GM12875 (cell line): ENCODE measurements at regions not wholly inside any gene's neighbourhood (a gene's known extent, or its start where the extent isn't known, plus 50 kb on each side); places are given as distances from the start of the nearest gene placed in this dataset.

ENCODE experiments used
- H3K4me3 ChIP-seq: one replicate; pipeline ENCODE4 v1.5.1; 2011; ENCODE audit warnings: low read depth, low read length, control low read depth
- TF ChIP-seq, protein P1 (sequence below): IDR thresholded peaks from 2 replicates; pipeline ENCODE4 v1.5.1; 2011; ENCODE audit warnings: low read depth, mild to moderate bottlenecking, control low read depth, inconsistent platforms, low read length, moderate library complexity, borderline replicate concordance; ENCODE audit not compliant: insufficient read depth

DNA sequence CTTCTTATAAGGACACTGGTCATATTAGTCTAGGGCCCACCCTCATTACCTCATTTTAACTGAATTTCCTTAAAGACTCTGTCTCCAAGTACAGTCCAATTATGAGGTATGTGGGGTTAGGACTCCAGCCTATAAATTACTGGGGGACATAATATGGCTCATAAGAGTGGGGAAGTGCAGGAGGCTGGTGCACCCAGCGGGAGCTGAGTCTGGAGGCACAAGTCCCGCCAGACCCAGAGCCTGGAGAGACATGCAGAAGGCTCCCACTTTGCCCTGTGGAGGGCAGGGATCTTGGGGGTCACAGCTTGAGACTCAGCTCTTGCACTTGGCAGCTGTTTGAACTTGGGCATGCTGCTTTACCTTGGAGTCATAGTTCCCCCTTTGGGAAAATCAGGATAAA lies 250.4 kb downstream of the RHOU start:
- TF ChIP-seq, protein P1, sequence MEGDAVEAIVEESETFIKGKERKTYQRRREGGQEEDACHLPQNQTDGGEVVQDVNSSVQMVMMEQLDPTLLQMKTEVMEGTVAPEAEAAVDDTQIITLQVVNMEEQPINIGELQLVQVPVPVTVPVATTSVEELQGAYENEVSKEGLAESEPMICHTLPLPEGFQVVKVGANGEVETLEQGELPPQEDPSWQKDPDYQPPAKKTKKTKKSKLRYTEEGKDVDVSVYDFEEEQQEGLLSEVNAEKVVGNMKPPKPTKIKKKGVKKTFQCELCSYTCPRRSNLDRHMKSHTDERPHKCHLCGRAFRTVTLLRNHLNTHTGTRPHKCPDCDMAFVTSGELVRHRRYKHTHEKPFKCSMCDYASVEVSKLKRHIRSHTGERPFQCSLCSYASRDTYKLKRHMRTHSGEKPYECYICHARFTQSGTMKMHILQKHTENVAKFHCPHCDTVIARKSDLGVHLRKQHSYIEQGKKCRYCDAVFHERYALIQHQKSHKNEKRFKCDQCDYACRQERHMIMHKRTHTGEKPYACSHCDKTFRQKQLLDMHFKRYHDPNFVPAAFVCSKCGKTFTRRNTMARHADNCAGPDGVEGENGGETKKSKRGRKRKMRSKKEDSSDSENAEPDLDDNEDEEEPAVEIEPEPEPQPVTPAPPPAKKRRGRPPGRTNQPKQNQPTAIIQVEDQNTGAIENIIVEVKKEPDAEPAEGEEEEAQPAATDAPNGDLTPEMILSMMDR, result no peak
- H3K4me3 ChIP-seq, result no peak overlapping the region

GRCh38 chr1:228986093-228986904 lies 251.0 kb downstream of the RHOU start:
- TF ChIP-seq, protein P1, result no peak

GRCh38 chr1:228987286-228987685 lies 252.0 kb downstream of the RHOU start:
- H3K4me3 ChIP-seq, result no peak overlapping the region
- TF ChIP-seq, protein P1, result no peak

More at GRCh38 chr1:228986093-228986904, 251.0 kb downstream of the RHOU start:
- no peak overlapping the region for H3K4me3 ChIP-seq

DNA sequence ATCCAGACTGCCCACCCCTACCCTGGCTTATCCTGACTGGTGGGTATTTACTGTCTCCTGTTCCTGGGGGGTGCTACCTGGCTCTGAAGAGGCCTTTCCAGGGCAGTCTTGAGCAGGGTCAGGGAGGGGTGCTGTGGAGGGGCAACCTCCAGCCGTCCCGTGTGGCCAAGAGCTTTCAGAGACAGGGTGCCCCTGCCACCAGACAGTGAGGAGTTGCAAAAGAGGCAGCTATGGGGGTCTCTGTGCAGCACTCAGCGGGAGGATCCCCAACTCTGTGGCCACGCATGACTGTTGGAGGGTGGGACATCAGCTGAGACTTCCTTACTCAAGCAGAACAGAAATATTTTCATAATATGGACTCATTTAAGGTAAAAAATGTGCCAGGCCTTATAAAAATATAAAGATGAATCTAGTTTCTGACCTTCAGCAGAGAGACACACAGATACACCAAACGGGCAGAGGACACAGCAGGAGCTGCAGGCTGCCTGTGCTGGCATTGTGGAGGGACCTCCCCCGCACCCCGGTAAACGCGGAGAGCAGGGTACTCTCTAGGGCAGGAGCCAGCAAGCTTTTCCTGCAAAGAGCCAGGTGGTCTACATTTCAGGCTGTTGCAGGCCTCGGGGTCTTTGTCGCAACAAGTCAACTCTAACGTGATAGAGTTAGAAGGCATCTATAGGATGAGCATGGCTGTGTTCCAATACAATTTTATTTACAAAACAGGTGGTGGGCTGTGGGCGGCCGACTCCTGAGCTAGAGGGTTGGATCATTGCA lies 252.6 kb downstream of the RHOU start:
- TF ChIP-seq, protein P1, result no peak
- no peak overlapping the region for H3K4me3 ChIP-seq

DNA sequence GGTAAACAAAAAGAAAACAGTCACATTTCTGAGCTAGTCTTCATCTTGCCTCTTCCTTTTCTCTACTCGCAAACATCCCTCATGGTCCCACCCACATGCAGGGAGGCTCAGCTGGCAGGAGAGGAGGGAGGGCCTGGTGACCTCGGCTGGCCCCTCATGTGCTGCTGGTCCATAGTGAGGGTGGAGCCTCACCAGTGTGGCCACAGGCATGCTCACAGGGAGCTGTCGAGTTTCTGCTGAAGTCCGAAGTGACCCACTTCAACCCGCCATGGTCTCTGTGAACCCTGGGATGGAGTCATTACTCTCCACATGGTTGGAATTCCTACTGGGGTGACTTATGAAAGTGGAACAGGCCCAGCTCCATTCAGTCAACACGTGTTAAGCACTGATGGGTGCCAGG lies 253.4 kb downstream of the RHOU start:
- TF ChIP-seq, protein P1, result no peak
- no peak overlapping the region for H3K4me3 ChIP-seq

GRCh38 chr1:228989176-228989575 lies 253.9 kb downstream of the RHOU start:
- TF ChIP-seq, protein P1, result no peak
- no peak overlapping the region for H3K4me3 ChIP-seq

- H3K4me3 ChIP-seq, result no peak overlapping the region
- TF ChIP-seq, protein P1, result no peak
These were observed 254.4 kb downstream of the RHOU start for GRCh38 chr1:228989676-228989991.
